Gastroesophageal sphincter (tissue), 3 donors: ENCODE measurements at regions not wholly inside any gene's neighbourhood (a gene's known extent, or its start where the extent isn't known, plus 50 kb on each side); places are given as distances from the start of the nearest gene placed in this dataset.

ENCODE experiments used
- POLR2A ChIP-seq, 2 donors: fragments of 450-650 bp; IDR thresholded peaks; one replicate each; pipeline ENCODE4 v1.6.1; 2017; ENCODE audit warnings: antibody characterized with exemption in 2 of 2, mild to moderate bottlenecking in 2 of 2, moderate library complexity in 1 of 2
- POLR2AphosphoS5 ChIP-seq: sonication (generic); formaldehyde crosslinking; IDR thresholded peaks from one replicate; pipeline ENCODE4 v1.6.1; 2017; ENCODE audit warnings: antibody characterized with exemption
- TF ChIP-seq, protein P1 (sequence below), 4 experiments: fragments of 200-600 bp in 2 of 4; fragments of 450-650 bp in 2 of 4; sonication (generic) in 1 of 4; IDR thresholded peaks; one replicate each; pipeline ENCODE4 v1.5.1; 2017 to 2019; ENCODE audit warnings: antibody characterized with exemption in 4 of 4, mild to moderate bottlenecking in 2 of 4, moderate library complexity in 2 of 4

- no peak for TF ChIP-seq POLR2AphosphoS5
- TF ChIP-seq, protein P1, sequence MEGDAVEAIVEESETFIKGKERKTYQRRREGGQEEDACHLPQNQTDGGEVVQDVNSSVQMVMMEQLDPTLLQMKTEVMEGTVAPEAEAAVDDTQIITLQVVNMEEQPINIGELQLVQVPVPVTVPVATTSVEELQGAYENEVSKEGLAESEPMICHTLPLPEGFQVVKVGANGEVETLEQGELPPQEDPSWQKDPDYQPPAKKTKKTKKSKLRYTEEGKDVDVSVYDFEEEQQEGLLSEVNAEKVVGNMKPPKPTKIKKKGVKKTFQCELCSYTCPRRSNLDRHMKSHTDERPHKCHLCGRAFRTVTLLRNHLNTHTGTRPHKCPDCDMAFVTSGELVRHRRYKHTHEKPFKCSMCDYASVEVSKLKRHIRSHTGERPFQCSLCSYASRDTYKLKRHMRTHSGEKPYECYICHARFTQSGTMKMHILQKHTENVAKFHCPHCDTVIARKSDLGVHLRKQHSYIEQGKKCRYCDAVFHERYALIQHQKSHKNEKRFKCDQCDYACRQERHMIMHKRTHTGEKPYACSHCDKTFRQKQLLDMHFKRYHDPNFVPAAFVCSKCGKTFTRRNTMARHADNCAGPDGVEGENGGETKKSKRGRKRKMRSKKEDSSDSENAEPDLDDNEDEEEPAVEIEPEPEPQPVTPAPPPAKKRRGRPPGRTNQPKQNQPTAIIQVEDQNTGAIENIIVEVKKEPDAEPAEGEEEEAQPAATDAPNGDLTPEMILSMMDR (IDR thresholded peaks at IDR 0.05): no peak
- no peak for TF ChIP-seq POLR2A (IDR thresholded peaks at IDR 0.05)
Measured at GRCh38 chr13:95426631-95427030, 125.4 kb upstream of the ABCC4 start.
